H9 (cell line): ENCODE measurements at regions not wholly inside any gene's neighbourhood (a gene's known extent, or its start where the extent isn't known, plus 50 kb on each side); places are given as distances from the start of the nearest gene placed in this dataset.

ENCODE experiments used
- DNase-seq: peaks from one replicate; pipeline ENCODE4 v3.0.0-alpha.2; 2017
- H2AFZ ChIP-seq: one replicate; pipeline ENCODE4 v1.6.1; 2013; ENCODE audit warnings: mild to moderate bottlenecking, low read length, control low read depth, moderate library complexity
- H2AK5ac ChIP-seq: 2 replicates; pipeline ENCODE4 v1.6.1; 2013; ENCODE audit warnings: low read length, control low read depth, mixed read lengths; ENCODE audit not compliant: insufficient read length
- H2BK120ac ChIP-seq: one replicate; pipeline ENCODE4 v1.6.1; 2013; ENCODE audit warnings: low read depth, mild to moderate bottlenecking, low read length, control low read depth, inconsistent platforms; ENCODE audit not compliant: poor library complexity, severe bottlenecking
- H2BK12ac ChIP-seq: 2 replicates; pipeline ENCODE4 v1.6.1; 2013; ENCODE audit warnings: low read length, control low read depth, mixed read lengths, low read depth; ENCODE audit not compliant: insufficient read length
- H2BK15ac ChIP-seq: 2 replicates; pipeline ENCODE4 v1.6.1; 2013; ENCODE audit warnings: low read depth, low read length, control low read depth
- H2BK20ac ChIP-seq: one replicate; pipeline ENCODE4 v1.6.1; 2013; ENCODE audit warnings: low read depth, mild to moderate bottlenecking, low read length, control low read depth, inconsistent platforms; ENCODE audit not compliant: poor library complexity, severe bottlenecking
- H2BK5ac ChIP-seq: 2 replicates; pipeline ENCODE4 v1.6.1; 2013; ENCODE audit warnings: low read length, control low read depth, mixed read lengths; ENCODE audit not compliant: insufficient read length
- H3K14ac ChIP-seq: 2 replicates; pipeline ENCODE4 v1.6.1; 2013; ENCODE audit warnings: low read length, control low read depth; ENCODE audit not compliant: insufficient read depth
- H3K18ac ChIP-seq: 2 replicates; pipeline ENCODE4 v1.6.1; 2013; ENCODE audit warnings: low read depth, mild to moderate bottlenecking, mixed read lengths, low read length, control low read depth; ENCODE audit not compliant: insufficient read length
- H3K23ac ChIP-seq: 2 replicates; pipeline ENCODE4 v1.6.1; 2013; ENCODE audit warnings: low read length, control low read depth, mixed read lengths, low read depth; ENCODE audit not compliant: insufficient read length
- H3K23me2 ChIP-seq: 2 replicates; pipeline ENCODE4 v1.6.1; 2013; ENCODE audit warnings: low read depth, mild to moderate bottlenecking, mixed read lengths, low read length, control low read depth; ENCODE audit not compliant: insufficient read length, poor library complexity, severe bottlenecking
- H3K27ac ChIP-seq: 2 replicates; pipeline ENCODE4 v1.5.1; 2013; ENCODE audit warnings: low read length, control low read depth, mixed read lengths, low read depth; ENCODE audit not compliant: insufficient read length
- H3K27me3 ChIP-seq: 2 replicates; pipeline ENCODE4 v1.6.1; 2013; ENCODE audit warnings: low read length, control low read depth, inconsistent platforms; ENCODE audit not compliant: insufficient read depth
- H3K4ac ChIP-seq: 2 replicates; pipeline ENCODE4 v1.6.1; 2013; ENCODE audit warnings: low read depth, mild to moderate bottlenecking, control low read depth, inconsistent platforms, low read length, moderate library complexity
- H3K4me1 ChIP-seq: 2 replicates; pipeline ENCODE4 v1.6.1; 2013; ENCODE audit warnings: low read length, control low read depth, inconsistent platforms; ENCODE audit not compliant: insufficient read depth
- H3K4me2 ChIP-seq: 2 replicates; pipeline ENCODE4 v1.6.1; 2013; ENCODE audit warnings: low read length, control low read depth, mixed read lengths; ENCODE audit not compliant: insufficient read length, insufficient read depth
- H3K56ac ChIP-seq: 2 replicates; pipeline ENCODE4 v1.6.1; 2013; ENCODE audit warnings: low read depth, mild to moderate bottlenecking, mixed read lengths, low read length, control low read depth; ENCODE audit not compliant: insufficient read length
- H3K79me1 ChIP-seq: 2 replicates; pipeline ENCODE4 v1.6.1; 2013; ENCODE audit warnings: low read depth, mild to moderate bottlenecking, moderate library complexity, low read length, control low read depth, inconsistent platforms; ENCODE audit not compliant: insufficient read depth, poor library complexity, severe bottlenecking
- H3K79me2 ChIP-seq: 2 replicates; pipeline ENCODE4 v1.6.1; 2013; ENCODE audit warnings: low read length, control low read depth, inconsistent platforms; ENCODE audit not compliant: insufficient read depth
- H3K9ac ChIP-seq: 2 replicates; pipeline ENCODE4 v1.6.1; 2013; ENCODE audit warnings: low read length, control low read depth, mixed read lengths; ENCODE audit not compliant: insufficient read length; ENCODE audit errors: extremely low read depth
- H3K9me3 ChIP-seq: one replicate; pipeline ENCODE4 v1.6.1; 2013; ENCODE audit warnings: low read depth, low read length, inconsistent platforms; ENCODE audit not compliant: control insufficient read depth
- H3T11ph ChIP-seq: one replicate; pipeline ENCODE4 v1.6.1; 2013; ENCODE audit warnings: mild to moderate bottlenecking, low read length, control low read depth, inconsistent platforms
- H4K20me1 ChIP-seq: one replicate; pipeline ENCODE4 v1.6.1; 2013; ENCODE audit not compliant: control insufficient read depth, insufficient read length, insufficient read depth
- H4K5ac ChIP-seq: 2 replicates; pipeline ENCODE4 v1.6.1; 2013; ENCODE audit warnings: low read depth, mild to moderate bottlenecking, mixed read lengths, low read length, control low read depth; ENCODE audit not compliant: insufficient read length
- H4K8ac ChIP-seq: replicated peaks from 2 replicates; pipeline ENCODE4 v1.6.1; 2013; ENCODE audit warnings: low read length, control low read depth, mixed read lengths, low read depth; ENCODE audit not compliant: insufficient read length
- H4K91ac ChIP-seq: 2 replicates; pipeline ENCODE4 v1.6.1; 2013; ENCODE audit warnings: low read depth, mild to moderate bottlenecking, moderate library complexity, mixed read lengths, low read length, control low read depth; ENCODE audit not compliant: insufficient read length
- H3K27ac Mint-ChIP-seq, 3 experiments: 2 replicates in 2 of 3; 3 replicates in 1 of 3; pipeline ENCODE4 v1.8.0; 2020 to 2021; ENCODE audit warnings: mixed read lengths in 3 of 3, mild to moderate bottlenecking in 1 of 3, moderate library complexity in 1 of 3
- H3K27me3 Mint-ChIP-seq: 2 replicates; pipeline ENCODE4 v1.8.0; 2021; ENCODE audit warnings: low read depth, mild to moderate bottlenecking, moderate library complexity, mixed read lengths
- H3K36me3 Mint-ChIP-seq, 3 experiments: 2 replicates in 2 of 3; 3 replicates in 1 of 3; pipeline ENCODE4 v1.8.0; 2020 to 2021; ENCODE audit warnings: low read depth in 3 of 3, mixed read lengths in 3 of 3; ENCODE audit not compliant: insufficient read depth in 1 of 3
- H3K4me1 Mint-ChIP-seq, 2 experiments: 2 replicates each; pipeline ENCODE4 v1.8.0; 2020; ENCODE audit warnings: mixed read lengths in 2 of 2
- H3K4me3 Mint-ChIP-seq, 2 experiments: 2 replicates in 1 of 2; 3 replicates in 1 of 2; pipeline ENCODE4 v1.8.0; 2020 to 2021; ENCODE audit warnings: mild to moderate bottlenecking in 2 of 2, mixed read lengths in 2 of 2, moderate library complexity in 1 of 2
- H3K9me3 Mint-ChIP-seq, 2 experiments: 2 replicates in 1 of 2; 3 replicates in 1 of 2; pipeline ENCODE4 v1.8.0; 2020; ENCODE audit warnings: mild to moderate bottlenecking in 2 of 2, mixed read lengths in 2 of 2, moderate library complexity in 1 of 2
- WGBS: extraction: QIAGEN DNeasy Blood & Tissue Kit; methylation state at CpG from one replicate; pipeline ENCODE4 v1.1.7; 2013; ENCODE audit warnings: missing lambda C conversion rate, low lambda C conversion rate, mixed read lengths; ENCODE audit not compliant: insufficient read length; ENCODE audit errors: extremely low coverage; 5-methylcytosine and 5-hydroxymethylcytosine counted together
- TF ChIP-seq, protein P1 (sequence below): fragments of 200-600 bp; sonication (generic); conservative IDR thresholded peaks from 3 replicates; pipeline ENCODE4 v1.8.0; 2021; ENCODE audit warnings: antibody characterized with exemption, mild to moderate bottlenecking

DNA sequence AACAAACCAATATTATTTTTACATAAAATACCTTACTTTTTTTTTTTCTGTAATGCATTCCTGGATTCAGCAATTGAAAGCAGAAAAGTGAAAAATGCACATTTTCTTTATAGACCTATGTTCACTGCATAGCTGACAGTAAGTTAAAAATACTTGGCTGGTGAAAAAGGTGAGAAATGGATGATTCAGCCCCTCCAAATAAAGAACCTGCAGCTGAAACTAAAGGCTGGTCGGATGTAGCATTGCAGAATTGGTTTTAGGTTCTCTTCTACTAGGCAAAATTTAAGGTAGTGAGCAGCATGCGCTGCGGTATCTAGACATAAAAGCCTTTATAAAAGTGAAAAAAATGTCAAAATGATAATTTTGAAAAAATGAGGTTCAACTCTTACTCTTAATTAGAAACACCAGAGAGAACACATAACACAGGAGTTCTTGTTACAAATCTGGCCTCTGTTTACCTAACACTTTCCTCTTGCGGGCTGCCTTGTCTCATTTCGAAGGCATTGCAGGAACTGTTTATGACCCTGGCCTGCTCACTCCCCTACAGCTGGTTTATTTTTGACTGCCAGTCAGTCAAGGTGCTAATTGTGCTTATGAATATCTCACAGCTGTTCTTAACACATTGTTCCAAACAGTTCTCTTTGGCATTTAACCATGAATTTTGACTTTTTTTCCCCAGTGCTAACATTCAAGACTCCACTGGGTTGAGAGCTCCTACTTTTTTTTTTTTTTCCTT is 455.4 kb upstream of the TBL1XR1 start:
- H3K9me3 ChIP-seq: no peaks in the 10 kb centered on the region
- H3K9ac ChIP-seq: no peak overlapping the region
- WGBS: no CpG with 5 or more reads among the region's 5 CpGs
- no peaks in the 10 kb centered on the region for H4K20me1 ChIP-seq
- no peaks in the 10 kb centered on the region for H3K23me2 ChIP-seq
- Mint-ChIP-seq H3K4me1 (no peaks in the 10 kb centered on the region), H3K27me3 (no peaks in the 10 kb centered on the region), H3K27ac (no peak overlapping the region), H3K4me3 (no peak overlapping the region), H3K36me3 (no peaks in the 10 kb centered on the region), H3K9me3 (no peaks in the 10 kb centered on the region)
- H4K8ac ChIP-seq: no peak overlapping the region
- H3K79me2 ChIP-seq: no peaks in the 10 kb centered on the region
- no peak overlapping the region for H4K5ac ChIP-seq
- TF ChIP-seq, protein P1, sequence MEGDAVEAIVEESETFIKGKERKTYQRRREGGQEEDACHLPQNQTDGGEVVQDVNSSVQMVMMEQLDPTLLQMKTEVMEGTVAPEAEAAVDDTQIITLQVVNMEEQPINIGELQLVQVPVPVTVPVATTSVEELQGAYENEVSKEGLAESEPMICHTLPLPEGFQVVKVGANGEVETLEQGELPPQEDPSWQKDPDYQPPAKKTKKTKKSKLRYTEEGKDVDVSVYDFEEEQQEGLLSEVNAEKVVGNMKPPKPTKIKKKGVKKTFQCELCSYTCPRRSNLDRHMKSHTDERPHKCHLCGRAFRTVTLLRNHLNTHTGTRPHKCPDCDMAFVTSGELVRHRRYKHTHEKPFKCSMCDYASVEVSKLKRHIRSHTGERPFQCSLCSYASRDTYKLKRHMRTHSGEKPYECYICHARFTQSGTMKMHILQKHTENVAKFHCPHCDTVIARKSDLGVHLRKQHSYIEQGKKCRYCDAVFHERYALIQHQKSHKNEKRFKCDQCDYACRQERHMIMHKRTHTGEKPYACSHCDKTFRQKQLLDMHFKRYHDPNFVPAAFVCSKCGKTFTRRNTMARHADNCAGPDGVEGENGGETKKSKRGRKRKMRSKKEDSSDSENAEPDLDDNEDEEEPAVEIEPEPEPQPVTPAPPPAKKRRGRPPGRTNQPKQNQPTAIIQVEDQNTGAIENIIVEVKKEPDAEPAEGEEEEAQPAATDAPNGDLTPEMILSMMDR: no peak
- no peak overlapping the region for H3K4ac ChIP-seq
- no peak overlapping the region for H3K56ac ChIP-seq
- no peak overlapping the region for H3K14ac ChIP-seq
- no peak overlapping the region for H2BK12ac ChIP-seq
- H3T11ph ChIP-seq: no peak overlapping the region
- H2BK5ac ChIP-seq: no peak overlapping the region
- H3K4me1 ChIP-seq: no peaks in the 10 kb centered on the region
- H3K4me2 ChIP-seq: no peak overlapping the region
- no peak overlapping the region for H2BK20ac ChIP-seq
- no peak overlapping the region for H2BK15ac ChIP-seq
- H2BK120ac ChIP-seq: no peak overlapping the region
- H3K79me1 ChIP-seq: no peaks in the 10 kb centered on the region
- no peak overlapping the region for H3K23ac ChIP-seq
- no peak for DNase-seq
- no peak overlapping the region for H2AK5ac ChIP-seq
- no peak overlapping the region for H3K18ac ChIP-seq
- H3K27me3 ChIP-seq: no peaks in the 10 kb centered on the region
- no peak overlapping the region for H3K27ac ChIP-seq
- no peak overlapping the region for H4K91ac ChIP-seq
- H2AFZ ChIP-seq: no peak overlapping the region
